ENCODE measurements at regions not wholly inside any gene's neighbourhood (a gene's known extent, or its start where the extent isn't known, plus 50 kb on each side); places are given as distances from the start of the nearest gene placed in this dataset.

DNA sequence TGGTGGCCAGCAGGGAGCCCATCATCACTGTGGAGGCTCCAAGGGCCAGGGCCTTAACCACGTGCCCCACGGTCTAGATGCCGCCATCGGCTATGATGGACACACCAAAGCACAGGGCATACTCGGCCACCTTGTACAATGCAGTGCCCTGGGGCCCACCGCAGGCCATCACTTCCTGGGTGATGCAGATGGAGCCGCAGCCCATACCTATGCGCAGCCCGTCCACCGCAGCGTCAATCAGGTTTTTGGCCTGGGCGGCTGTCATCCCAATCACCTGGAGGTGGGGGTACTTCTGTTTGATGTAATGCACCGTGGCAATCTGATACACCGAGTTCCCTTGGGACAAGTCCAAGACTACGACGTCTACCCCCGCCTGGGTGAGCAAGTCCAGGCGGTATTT lies 153.3 kb upstream of the ZSWIM2 start:
- no peak for TF ChIP-seq POLR2AphosphoS5 (IDR thresholded peaks at IDR 0.05; ENCODE audit: borderline replicate concordance, low read depth, low read length)
- TF ChIP-seq EZH2 (IDR thresholded peaks at IDR 0.05): no peak

Measured in SK-N-MC (cell line).